ENCODE measurements at regions not wholly inside any gene's neighbourhood (a gene's known extent, or its start where the extent isn't known, plus 50 kb on each side); places are given as distances from the start of the nearest gene placed in this dataset.

- TF ChIP-seq CTCF (IDR thresholded peaks at IDR 0.05; ENCODE audit: insufficient read depth, low read length, poor library complexity, severe bottlenecking) (peak; percentile 75), EZH2phosphoT487 (conservative IDR thresholded peaks at IDR 0.05; ENCODE audit: low read length) (no peak)
Observed at GRCh38 chr9:78601957-78602565, 305.1 kb downstream of the PSAT1 start.
